Mammary epithelial cell (primary cell): ENCODE measurements at regions not wholly inside any gene's neighbourhood (a gene's known extent, or its start where the extent isn't known, plus 50 kb on each side); places are given as distances from the start of the nearest gene placed in this dataset.

Source experiments
- CTCF ChIP-seq, 2 donors: IDR thresholded peaks in 1 of 2; conservative IDR thresholded peaks in 1 of 2; 2 replicates each; pipeline ENCODE4 v1.5.1; 2011 to 2012; ENCODE audit warnings: inconsistent platforms in 2 of 2, low read length in 2 of 2, mild to moderate bottlenecking in 2 of 2, control low read depth in 1 of 2, low read depth in 1 of 2; ENCODE audit not compliant: insufficient read depth in 1 of 2; ENCODE audit errors: extremely low read depth in 1 of 2
- EZH2 ChIP-seq: IDR thresholded peaks from 2 replicates; pipeline ENCODE4 v1.6.1; 2012; ENCODE audit warnings: low read length, inconsistent platforms, borderline replicate concordance

- TF ChIP-seq CTCF (conservative IDR thresholded peaks at IDR 0.05 in 1 of 2, IDR thresholded peaks at IDR 0.05 in 1 of 2; ENCODE audit: extremely low read depth in 1 of 2, insufficient read depth in 1 of 2, low read depth in 1 of 2, low read length in 2 of 2) (no peak), EZH2 (no peak)
These were observed 343.6 kb upstream of the CT83 start for GRCh38 chrX:116806288-116806802.
